ENCODE measurements at regions not wholly inside any gene's neighbourhood (a gene's known extent, or its start where the extent isn't known, plus 50 kb on each side); places are given as distances from the start of the nearest gene placed in this dataset.
A peak's percentile ranks its signal among the peaks of the same experiment; 100 is the strongest.

GRCh38 chr18:51647942-51648341 is 450.5 kb upstream of the MEX3C start:
- no peak for DNase-seq (ENCODE audit: low spot score)

GRCh38 chr18:51649796-51650195 is 452.3 kb upstream of the MEX3C start:
- DNase-seq (ENCODE audit: low spot score), result no peak

GRCh38 chr18:51651761-51652160 is 454.3 kb upstream of the MEX3C start:
- DNase-seq (ENCODE audit: low spot score), result no peak

- no peak for DNase-seq (ENCODE audit: low spot score)
Observed at GRCh38 chr18:51653507-51654213, 456.2 kb upstream of the MEX3C start.

GRCh38 chr18:51654488-51655326 is 457.2 kb upstream of the MEX3C start:
- DNase-seq (ENCODE audit: low spot score), result no peak

- DNase-seq (ENCODE audit: low spot score), result no peak
Observed at GRCh38 chr18:51655327-51655698, 457.8 kb upstream of the MEX3C start.

- DNase-seq (ENCODE audit: low spot score), result no peak
Observed at GRCh38 chr18:51656249-51656648, 458.8 kb upstream of the MEX3C start.

GRCh38 chr18:51658436-51658835 is 461.0 kb upstream of the MEX3C start:
- DNase-seq (ENCODE audit: low spot score), result no peak

- DNase-seq (ENCODE audit: low spot score), result no peak
Observed at GRCh38 chr18:51659781-51660180, 462.3 kb upstream of the MEX3C start.

GRCh38 chr18:51660188-51660715 is 462.8 kb upstream of the MEX3C start:
- DNase-seq (ENCODE audit: low spot score), result no peak

- DNase-seq (ENCODE audit: low spot score), result no peak
Observed at GRCh38 chr18:51664236-51664635, 466.8 kb upstream of the MEX3C start.

GRCh38 chr18:51666763-51667191 is 469.3 kb upstream of the MEX3C start:
- DNase-seq (ENCODE audit: low spot score), result peak; percentile 33

- peak; percentile 50 for DNase-seq (ENCODE audit: low spot score)
Observed at GRCh38 chr18:51668101-51668500, 470.6 kb upstream of the MEX3C start.

- no peak for DNase-seq (ENCODE audit: low spot score)
Observed at GRCh38 chr18:51668607-51669006, 471.1 kb upstream of the MEX3C start.

- no peak for DNase-seq (ENCODE audit: low spot score)
Observed at GRCh38 chr18:51686590-51686989, 489.1 kb upstream of the MEX3C start.

- DNase-seq (ENCODE audit: low spot score), result no peak
Observed at GRCh38 chr18:51687845-51688585, 490.5 kb upstream of the MEX3C start.

GRCh38 chr18:51692612-51693011 is 495.1 kb upstream of the MEX3C start:
- no peak for DNase-seq (ENCODE audit: low spot score)

GRCh38 chr18:51711298-51711889 is 513.9 kb upstream of the MEX3C start:
- no peak for DNase-seq (ENCODE audit: low spot score)

- no peak for DNase-seq (ENCODE audit: low spot score)
Observed at GRCh38 chr18:51712821-51713220, 515.3 kb upstream of the MEX3C start.

GRCh38 chr18:51716277-51716676 is 518.8 kb upstream of the MEX3C start:
- DNase-seq (ENCODE audit: low spot score), result no peak

GRCh38 chr18:51721388-51721787 is 523.9 kb upstream of the MEX3C start:
- no peak for DNase-seq (ENCODE audit: low spot score)

- no peak for DNase-seq (ENCODE audit: low spot score)
Observed at GRCh38 chr18:51721996-51722395, 524.5 kb upstream of the MEX3C start.

Data from mucosa of gallbladder (tissue), 1 donor.